SU-DHL-6 (cell line): ENCODE measurements at regions not wholly inside any gene's neighbourhood (a gene's known extent, or its start where the extent isn't known, plus 50 kb on each side); places are given as distances from the start of the nearest gene placed in this dataset.

ENCODE experiments used
- CTCF ChIP-seq: fragments of 200-600 bp; sonication (generic); IDR thresholded peaks from one replicate; pipeline ENCODE4 v1.5.1; 2017; ENCODE audit warnings: antibody characterized with exemption, mild to moderate bottlenecking, low read length, moderate library complexity; ENCODE audit not compliant: insufficient read depth, poor library complexity, severe bottlenecking
- EZH2phosphoT487 ChIP-seq: fragments of 200-600 bp; sonication (generic), shearing (Covaris generic); conservative IDR thresholded peaks from 2 replicates; pipeline ENCODE4 v1.6.1; 2018; ENCODE audit warnings: mild to moderate bottlenecking, antibody characterized with exemption, low read length, moderate library complexity, mixed read lengths

DNA sequence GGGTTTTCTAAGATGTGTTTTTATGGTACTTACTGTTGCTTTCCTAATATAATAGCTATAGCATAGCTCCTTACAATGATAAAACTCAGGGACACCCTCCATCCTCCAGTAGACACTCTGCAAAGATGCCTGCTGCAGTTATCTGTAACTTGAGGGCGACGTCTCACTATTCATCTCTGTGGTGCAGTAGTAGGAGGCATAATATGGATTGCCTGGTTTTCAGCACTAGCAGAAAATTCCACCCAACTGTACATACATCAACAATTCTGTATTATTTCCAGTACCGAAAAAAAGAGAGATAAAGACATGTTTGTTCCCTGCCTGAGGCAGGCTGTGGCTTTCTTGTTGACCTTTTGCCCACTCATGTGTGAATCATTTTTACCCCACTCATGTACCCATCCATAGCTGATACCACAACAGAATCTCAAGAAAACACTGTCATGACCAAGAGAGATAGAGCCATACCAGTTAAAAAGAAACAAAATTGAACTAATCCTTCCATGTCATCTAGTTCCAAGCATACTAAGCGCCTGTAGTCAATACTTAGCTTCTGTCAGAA, 220.1 kb downstream of the RAB28 start:
- TF ChIP-seq CTCF (no peak), EZH2phosphoT487 (no peak)
